HEK293 (cell line): ENCODE measurements at regions not wholly inside any gene's neighbourhood (a gene's known extent, or its start where the extent isn't known, plus 50 kb on each side); places are given as distances from the start of the nearest gene placed in this dataset.

Source experiments
- CTCF ChIA-PET: fragments of 350-600 bp; formaldehyde crosslinking; extraction: SDS; loops from one replicate; lab custom pipeline; 2021; ENCODE audit warnings: antibody characterized with exemption; lab: Yijun Ruan, JAX
- POLR2A ChIA-PET: fragments of 300-600 bp; formaldehyde crosslinking; extraction: SDS; loops from one replicate; lab custom pipeline; 2020; ENCODE audit warnings: antibody characterized with exemption, inconsistent platforms; lab: Yijun Ruan, JAX
- H3K27ac ChIP-seq: fragments of 200-500 bp; sonication (Bioruptor generic); 2 replicates; pipeline ENCODE4 v1.5.1; 2014; ENCODE audit warnings: low read depth, low read length, control low read depth, inconsistent platforms; ENCODE audit errors: extremely low read depth
- H3K36me3 ChIP-seq, 2 experiments: fragments of 200-500 bp in 1 of 2; sonication (Bioruptor generic) in 1 of 2; 1 replicate in 1 of 2; 2 replicates in 1 of 2; pipeline ENCODE4 v1.5.1; 2014 to 2017; ENCODE audit warnings: inconsistent platforms in 2 of 2, low read length in 2 of 2; ENCODE audit not compliant: control insufficient read depth in 2 of 2, insufficient read depth in 1 of 2
- H3K4me1 ChIP-seq: fragments of 200-500 bp; sonication (Bioruptor generic); 2 replicates; pipeline ENCODE4 v1.5.1; 2014; ENCODE audit warnings: mild to moderate bottlenecking, low read length, inconsistent platforms; ENCODE audit not compliant: control insufficient read depth, insufficient read depth
- H3K4me3 ChIP-seq: 2 replicates; pipeline ENCODE4 v1.5.1; 2011; ENCODE audit warnings: low read depth, mild to moderate bottlenecking, control low read depth, low read length, moderate library complexity
- H3K9me3 ChIP-seq: fragments of 200-500 bp; sonication (Bioruptor generic); 2 replicates; pipeline ENCODE4 v1.5.1; 2014; ENCODE audit warnings: low read depth, low read length, inconsistent platforms; ENCODE audit not compliant: control insufficient read depth, insufficient read depth
- WT1 ChIP-seq: fragments of 450-650 bp; formaldehyde crosslinking; IDR thresholded peaks from 2 replicates; pipeline ENCODE4 v1.5.1; 2016; ENCODE audit warnings: missing biosample characterization, missing genetic modification characterization
- YY2 ChIP-seq: fragments of 450-650 bp; formaldehyde crosslinking; IDR thresholded peaks from 2 replicates; pipeline ENCODE4 v1.5.1; 2016; ENCODE audit warnings: missing biosample characterization, missing genetic modification characterization
- ZNF10 ChIP-seq: fragments of 450-650 bp; formaldehyde crosslinking; IDR thresholded peaks from 2 replicates; pipeline ENCODE4 v1.5.1; 2017; ENCODE audit warnings: missing biosample characterization, missing genetic modification characterization
- ZNF112 ChIP-seq: fragments of 450-650 bp; formaldehyde crosslinking; IDR thresholded peaks from 2 replicates; pipeline ENCODE4 v1.5.0; 2017; ENCODE audit warnings: missing biosample characterization, missing genetic modification characterization
- ZNF121 ChIP-seq: fragments of 450-650 bp; formaldehyde crosslinking; IDR thresholded peaks from 2 replicates; pipeline ENCODE4 v1.5.1; 2016; ENCODE audit warnings: missing biosample characterization, missing genetic modification characterization
- ZNF132 ChIP-seq: fragments of 450-650 bp; formaldehyde crosslinking; IDR thresholded peaks from 2 replicates; pipeline ENCODE4 v1.5.1; 2017; ENCODE audit warnings: missing biosample characterization, missing genetic modification characterization, borderline replicate concordance
- ZNF223 ChIP-seq: fragments of 450-650 bp; formaldehyde crosslinking; IDR thresholded peaks from 2 replicates; pipeline ENCODE4 v1.5.1; 2016; ENCODE audit warnings: missing biosample characterization, missing genetic modification characterization
- ZNF266 ChIP-seq: fragments of 450-650 bp; formaldehyde crosslinking; IDR thresholded peaks from 2 replicates; pipeline ENCODE4 v1.5.1; 2016; ENCODE audit warnings: missing biosample characterization, missing genetic modification characterization, low read depth
- ZNF341 ChIP-seq: fragments of 450-650 bp; formaldehyde crosslinking; IDR thresholded peaks from 2 replicates; pipeline ENCODE4; 2016; ENCODE audit warnings: low read depth, missing biosample characterization, missing genetic modification characterization
- ZNF529 ChIP-seq: fragments of 450-650 bp; formaldehyde crosslinking; IDR thresholded peaks from 2 replicates; pipeline ENCODE4 v1.5.1; 2017; ENCODE audit warnings: missing genetic modification characterization, missing biosample characterization; ENCODE audit not compliant: insufficient replicate concordance
- ZNF530 ChIP-seq: fragments of 450-650 bp; formaldehyde crosslinking; IDR thresholded peaks from 2 replicates; pipeline ENCODE4 v1.5.1; 2016; ENCODE audit warnings: low read depth, missing biosample characterization, missing genetic modification characterization
- ZNF600 ChIP-seq: fragments of 450-650 bp; formaldehyde crosslinking; IDR thresholded peaks from 2 replicates; pipeline ENCODE4 v1.5.1; 2016; ENCODE audit warnings: missing biosample characterization, missing genetic modification characterization
- ZNF624 ChIP-seq: fragments of 450-650 bp; formaldehyde crosslinking; IDR thresholded peaks from 2 replicates; pipeline ENCODE4 v1.5.1; 2017; ENCODE audit warnings: missing biosample characterization, missing genetic modification characterization
- ZNF791 ChIP-seq: fragments of 450-650 bp; formaldehyde crosslinking; IDR thresholded peaks from 2 replicates; pipeline ENCODE4 v1.5.1; 2016; ENCODE audit warnings: missing biosample characterization, missing genetic modification characterization
- TF ChIP-seq, protein P1 (sequence below): sonication (generic); formaldehyde crosslinking; IDR thresholded peaks from 2 replicates; pipeline ENCODE4 v1.8.1; 2022; ENCODE audit warnings: mild to moderate bottlenecking, moderate library complexity, missing genetic modification reagents
- TF ChIP-seq, protein P2 (sequence below): fragments of 450-650 bp; formaldehyde crosslinking; IDR thresholded peaks from 2 replicates; pipeline ENCODE4 v1.5.1; 2016; ENCODE audit warnings: missing biosample characterization, missing genetic modification characterization
- TF ChIP-seq, protein P3 (sequence below): fragments of 450-650 bp; formaldehyde crosslinking; conservative IDR thresholded peaks from 2 replicates; pipeline ENCODE4 v1.5.1; 2016; ENCODE audit warnings: low read depth, missing biosample characterization, missing genetic modification characterization
- TF ChIP-seq, protein P4 (sequence below): fragments of 450-650 bp; formaldehyde crosslinking; IDR thresholded peaks from 2 replicates; pipeline ENCODE4 v1.5.1; 2016; ENCODE audit warnings: missing biosample characterization, missing genetic modification characterization

DNA sequence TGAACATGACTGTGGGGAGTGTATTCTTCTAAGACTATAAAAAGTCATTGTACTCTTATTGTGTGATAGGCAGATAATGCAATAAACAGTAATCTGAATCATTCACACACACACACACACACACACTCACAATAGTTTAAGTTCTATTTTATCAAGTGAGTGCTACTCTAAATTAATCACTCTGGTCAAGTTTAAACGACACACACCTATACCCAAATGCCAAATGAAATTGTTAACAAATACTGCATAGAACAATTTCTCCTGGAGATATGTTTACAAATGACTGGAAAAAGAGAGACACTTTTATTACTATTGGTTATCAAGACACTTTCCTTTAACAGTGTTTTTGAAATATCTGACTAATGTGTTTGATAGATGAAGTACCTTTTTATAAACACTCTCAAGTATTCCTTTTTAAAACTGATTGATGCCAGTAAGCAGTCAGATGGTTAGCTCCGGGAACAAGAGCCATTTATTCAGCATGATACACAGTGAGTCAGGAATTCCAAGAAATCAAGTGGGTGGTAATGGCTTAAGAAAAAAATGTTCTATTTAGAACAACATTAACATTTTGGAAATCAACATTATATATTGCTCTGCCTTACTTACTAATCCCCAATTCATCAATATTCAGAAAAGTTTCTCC is 521.6 kb upstream of the ST8SIA4 start:
- Histone ChIP-seq H3K27ac (no peak overlapping the region), H3K4me3 (no peak overlapping the region), H3K9me3 (no peaks in the 10 kb centered on the region), H3K36me3 (no peaks in the 10 kb centered on the region), H3K4me1 (no peaks in the 10 kb centered on the region)
- no peak for TF ChIP-seq ZNF121
- no peak for TF ChIP-seq ZNF791 (tag by site-specific recombination)
- no peak for TF ChIP-seq ZNF266 (tag by site-specific recombination)
- TF ChIP-seq, protein P1, sequence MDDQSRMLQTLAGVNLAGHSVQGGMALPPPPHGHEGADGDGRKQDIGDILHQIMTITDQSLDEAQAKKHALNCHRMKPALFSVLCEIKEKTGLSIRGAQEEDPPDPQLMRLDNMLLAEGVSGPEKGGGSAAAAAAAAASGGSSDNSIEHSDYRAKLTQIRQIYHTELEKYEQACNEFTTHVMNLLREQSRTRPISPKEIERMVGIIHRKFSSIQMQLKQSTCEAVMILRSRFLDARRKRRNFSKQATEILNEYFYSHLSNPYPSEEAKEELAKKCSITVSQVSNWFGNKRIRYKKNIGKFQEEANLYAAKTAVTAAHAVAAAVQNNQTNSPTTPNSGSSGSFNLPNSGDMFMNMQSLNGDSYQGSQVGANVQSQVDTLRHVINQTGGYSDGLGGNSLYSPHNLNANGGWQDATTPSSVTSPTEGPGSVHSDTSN (CRISPR knock-in tag), result no peak
- no peak for TF ChIP-seq ZNF624 (tag by site-specific recombination)
- TF ChIP-seq, protein P2, sequence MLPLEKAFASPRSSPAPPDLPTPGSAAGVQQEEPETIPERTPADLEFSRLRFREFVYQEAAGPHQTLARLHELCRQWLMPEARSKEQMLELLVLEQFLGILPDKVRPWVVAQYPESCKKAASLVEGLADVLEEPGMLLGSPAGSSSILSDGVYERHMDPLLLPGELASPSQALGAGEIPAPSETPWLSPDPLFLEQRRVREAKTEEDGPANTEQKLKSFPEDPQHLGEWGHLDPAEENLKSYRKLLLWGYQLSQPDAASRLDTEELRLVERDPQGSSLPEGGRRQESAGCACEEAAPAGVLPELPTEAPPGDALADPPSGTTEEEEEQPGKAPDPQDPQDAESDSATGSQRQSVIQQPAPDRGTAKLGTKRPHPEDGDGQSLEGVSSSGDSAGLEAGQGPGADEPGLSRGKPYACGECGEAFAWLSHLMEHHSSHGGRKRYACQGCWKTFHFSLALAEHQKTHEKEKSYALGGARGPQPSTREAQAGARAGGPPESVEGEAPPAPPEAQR, result no peak
- TF ChIP-seq, protein P3, sequence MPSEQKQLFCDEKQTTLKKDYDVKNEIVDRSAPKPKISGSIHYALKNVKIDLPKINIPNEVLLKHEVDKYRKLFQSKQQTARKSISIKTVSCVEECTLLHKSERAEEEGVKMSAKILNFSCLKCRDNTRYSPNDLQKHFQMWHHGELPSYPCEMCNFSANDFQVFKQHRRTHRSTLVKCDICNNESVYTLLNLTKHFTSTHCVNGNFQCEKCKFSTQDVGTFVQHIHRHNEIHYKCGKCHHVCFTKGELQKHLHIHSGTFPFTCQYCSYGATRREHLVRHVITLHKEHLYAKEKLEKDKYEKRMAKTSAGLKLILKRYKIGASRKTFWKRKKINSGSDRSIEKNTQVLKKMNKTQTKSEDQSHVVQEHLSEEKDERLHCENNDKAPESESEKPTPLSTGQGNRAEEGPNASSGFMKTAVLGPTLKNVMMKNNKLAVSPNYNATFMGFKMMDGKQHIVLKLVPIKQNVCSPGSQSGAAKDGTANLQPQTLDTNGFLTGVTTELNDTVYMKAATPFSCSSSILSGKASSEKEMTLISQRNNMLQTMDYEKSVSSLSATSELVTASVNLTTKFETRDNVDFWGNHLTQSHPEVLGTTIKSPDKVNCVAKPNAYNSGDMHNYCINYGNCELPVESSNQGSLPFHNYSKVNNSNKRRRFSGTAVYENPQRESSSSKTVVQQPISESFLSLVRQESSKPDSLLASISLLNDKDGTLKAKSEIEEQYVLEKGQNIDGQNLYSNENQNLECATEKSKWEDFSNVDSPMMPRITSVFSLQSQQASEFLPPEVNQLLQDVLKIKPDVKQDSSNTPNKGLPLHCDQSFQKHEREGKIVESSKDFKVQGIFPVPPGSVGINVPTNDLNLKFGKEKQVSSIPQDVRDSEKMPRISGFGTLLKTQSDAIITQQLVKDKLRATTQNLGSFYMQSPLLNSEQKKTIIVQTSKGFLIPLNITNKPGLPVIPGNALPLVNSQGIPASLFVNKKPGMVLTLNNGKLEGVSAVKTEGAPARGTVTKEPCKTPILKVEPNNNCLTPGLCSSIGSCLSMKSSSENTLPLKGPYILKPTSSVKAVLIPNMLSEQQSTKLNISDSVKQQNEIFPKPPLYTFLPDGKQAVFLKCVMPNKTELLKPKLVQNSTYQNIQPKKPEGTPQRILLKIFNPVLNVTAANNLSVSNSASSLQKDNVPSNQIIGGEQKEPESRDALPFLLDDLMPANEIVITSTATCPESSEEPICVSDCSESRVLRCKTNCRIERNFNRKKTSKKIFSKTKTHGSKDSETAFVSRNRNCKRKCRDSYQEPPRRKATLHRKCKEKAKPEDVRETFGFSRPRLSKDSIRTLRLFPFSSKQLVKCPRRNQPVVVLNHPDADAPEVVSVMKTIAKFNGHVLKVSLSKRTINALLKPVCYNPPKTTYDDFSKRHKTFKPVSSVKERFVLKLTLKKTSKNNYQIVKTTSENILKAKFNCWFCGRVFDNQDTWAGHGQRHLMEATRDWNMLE, result no peak
- TF ChIP-seq ZNF112, result no peak
- TF ChIP-seq ZNF600 (tag by site-specific recombination), result no peak
- TF ChIP-seq ZNF530 (tag by site-specific recombination), result no peak
- TF ChIP-seq ZNF341 (tag by site-specific recombination), result no peak
- TF ChIP-seq, protein P4, sequence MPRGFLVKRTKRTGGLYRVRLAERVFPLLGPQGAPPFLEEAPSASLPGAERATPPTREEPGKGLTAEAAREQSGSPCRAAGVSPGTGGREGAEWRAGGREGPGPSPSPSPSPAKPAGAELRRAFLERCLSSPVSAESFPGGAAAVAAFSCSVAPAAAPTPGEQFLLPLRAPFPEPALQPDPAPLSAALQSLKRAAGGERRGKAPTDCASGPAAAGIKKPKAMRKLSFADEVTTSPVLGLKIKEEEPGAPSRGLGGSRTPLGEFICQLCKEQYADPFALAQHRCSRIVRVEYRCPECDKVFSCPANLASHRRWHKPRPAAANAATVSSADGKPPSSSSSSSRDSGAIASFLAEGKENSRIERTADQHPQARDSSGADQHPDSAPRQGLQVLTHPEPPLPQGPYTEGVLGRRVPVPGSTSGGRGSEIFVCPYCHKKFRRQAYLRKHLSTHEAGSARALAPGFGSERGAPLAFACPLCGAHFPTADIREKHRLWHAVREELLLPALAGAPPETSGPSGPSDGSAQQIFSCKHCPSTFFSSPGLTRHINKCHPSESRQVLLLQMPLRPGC, result no peak
- no peak for TF ChIP-seq YY2
- no peak for TF ChIP-seq ZNF132
- no peak for TF ChIP-seq ZNF223 (tag by site-specific recombination)
- TF ChIP-seq WT1 (tag by site-specific recombination), result no peak
- TF ChIP-seq ZNF529, result no peak
- no peak for TF ChIP-seq ZNF10 (tag by site-specific recombination)
- CTCF ChIA-PET, result no interaction called here
- POLR2A ChIA-PET, result no interaction called here
